D721Med (cell line): ENCODE measurements at regions not wholly inside any gene's neighbourhood (a gene's known extent, or its start where the extent isn't known, plus 50 kb on each side); places are given as distances from the start of the nearest gene placed in this dataset.

Source experiments
- DNase-seq: peaks from one replicate; pipeline ENCODE4 v3.0.0; 2011; ENCODE audit warnings: low spot score; ENCODE audit not compliant: insufficient read length
- FAIRE-seq: peaks from 2 replicates; lab custom pipeline; 2011; peaks lifted over from hg19 to GRCh38; lab: Jason Lieb, UNC
- TF ChIP-seq, protein P1 (sequence below): IDR thresholded peaks from 2 replicates; pipeline ENCODE4 v1.5.1; 2012; ENCODE audit warnings: mild to moderate bottlenecking, control low read depth; ENCODE audit not compliant: insufficient read depth; ENCODE audit errors: missing control alignments

DNA sequence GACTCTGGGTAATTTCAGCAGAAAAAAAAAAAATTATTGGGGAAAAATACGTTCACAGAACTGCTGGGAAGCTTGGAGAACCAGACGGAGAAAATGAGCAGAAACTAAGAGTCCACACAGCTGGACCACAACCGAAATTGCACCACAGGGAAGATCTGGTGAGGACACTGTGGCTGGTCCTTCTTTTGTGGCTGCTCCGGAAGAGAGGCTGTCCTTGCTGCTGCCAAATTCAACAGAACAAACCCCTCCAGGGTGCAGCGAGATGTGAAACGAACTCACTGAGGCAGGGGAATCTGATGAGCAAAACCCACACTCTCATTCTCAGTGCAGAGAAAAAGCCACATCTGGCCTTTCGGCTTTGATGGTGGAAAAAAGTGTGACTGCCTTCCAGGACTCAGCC is 200.0 kb downstream of the ACTL7B start:
- TF ChIP-seq, protein P1, sequence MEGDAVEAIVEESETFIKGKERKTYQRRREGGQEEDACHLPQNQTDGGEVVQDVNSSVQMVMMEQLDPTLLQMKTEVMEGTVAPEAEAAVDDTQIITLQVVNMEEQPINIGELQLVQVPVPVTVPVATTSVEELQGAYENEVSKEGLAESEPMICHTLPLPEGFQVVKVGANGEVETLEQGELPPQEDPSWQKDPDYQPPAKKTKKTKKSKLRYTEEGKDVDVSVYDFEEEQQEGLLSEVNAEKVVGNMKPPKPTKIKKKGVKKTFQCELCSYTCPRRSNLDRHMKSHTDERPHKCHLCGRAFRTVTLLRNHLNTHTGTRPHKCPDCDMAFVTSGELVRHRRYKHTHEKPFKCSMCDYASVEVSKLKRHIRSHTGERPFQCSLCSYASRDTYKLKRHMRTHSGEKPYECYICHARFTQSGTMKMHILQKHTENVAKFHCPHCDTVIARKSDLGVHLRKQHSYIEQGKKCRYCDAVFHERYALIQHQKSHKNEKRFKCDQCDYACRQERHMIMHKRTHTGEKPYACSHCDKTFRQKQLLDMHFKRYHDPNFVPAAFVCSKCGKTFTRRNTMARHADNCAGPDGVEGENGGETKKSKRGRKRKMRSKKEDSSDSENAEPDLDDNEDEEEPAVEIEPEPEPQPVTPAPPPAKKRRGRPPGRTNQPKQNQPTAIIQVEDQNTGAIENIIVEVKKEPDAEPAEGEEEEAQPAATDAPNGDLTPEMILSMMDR, result no peak
- FAIRE-seq (no peak), DNase-seq (no peak)

DNA sequence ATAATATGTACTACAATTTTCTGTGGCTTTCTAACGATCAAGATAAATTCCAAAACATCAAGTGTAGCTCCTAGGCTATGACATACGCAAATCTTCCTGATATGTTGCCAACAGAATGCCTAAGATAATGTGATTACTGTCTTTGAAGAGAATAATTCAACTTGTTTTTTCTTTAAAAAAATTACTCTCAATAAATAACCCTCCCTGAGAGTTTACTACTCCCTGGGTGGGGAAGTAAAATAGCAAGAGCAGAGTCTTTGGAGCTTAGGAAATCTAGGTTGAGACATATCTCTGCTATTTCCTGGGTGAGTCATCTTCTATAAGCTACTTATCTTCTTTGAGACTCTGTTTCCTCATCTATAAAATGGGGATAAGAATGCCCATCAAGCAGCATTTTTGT is 201.2 kb downstream of the ACTL7B start:
- TF ChIP-seq, protein P1, result no peak
- DNase-seq (no peak), FAIRE-seq (no peak)

DNA sequence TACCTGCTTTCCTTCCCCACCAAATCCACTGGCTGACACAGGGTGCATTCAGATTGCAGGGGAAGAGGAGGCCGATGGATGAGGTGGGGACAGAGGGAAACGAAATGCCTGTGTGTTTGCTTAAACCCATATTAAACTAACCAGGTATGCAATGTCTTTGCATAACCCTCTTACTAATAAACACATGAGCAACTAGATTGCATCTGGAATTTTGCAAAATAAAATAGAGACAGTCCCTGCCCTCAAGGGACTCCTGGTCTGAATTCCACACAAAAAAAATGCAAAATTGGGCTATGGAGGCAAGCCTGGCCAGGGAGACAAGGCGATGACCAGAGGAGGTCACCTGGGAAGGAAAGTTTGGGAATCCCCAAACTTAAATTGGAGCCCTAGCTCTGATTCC is 202.9 kb downstream of the ACTL7B start:
- DNase-seq (no peak), FAIRE-seq (no peak)
- TF ChIP-seq, protein P1, result no peak

DNA sequence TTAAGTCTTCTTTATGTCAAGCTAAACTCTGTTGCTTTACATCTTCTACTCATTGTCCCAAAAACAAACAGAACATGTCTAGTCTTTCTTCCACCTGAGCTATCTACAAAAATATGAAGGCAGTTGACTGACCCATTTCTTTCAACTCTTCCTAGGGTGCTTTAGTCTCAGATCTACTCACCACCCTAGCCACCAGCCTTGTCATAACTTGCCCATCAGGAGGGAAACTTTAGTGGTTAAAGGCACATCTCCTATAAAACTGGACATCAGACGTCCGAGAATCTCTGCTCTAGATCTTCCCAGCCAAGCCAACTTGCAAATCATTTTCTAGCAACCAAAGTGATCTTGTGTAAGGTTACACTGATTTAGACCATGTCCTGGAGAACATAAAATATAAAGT is 205.0 kb downstream of the ACTL7B start:
- TF ChIP-seq, protein P1, result no peak
- FAIRE-seq (no peak), DNase-seq (no peak)

DNA sequence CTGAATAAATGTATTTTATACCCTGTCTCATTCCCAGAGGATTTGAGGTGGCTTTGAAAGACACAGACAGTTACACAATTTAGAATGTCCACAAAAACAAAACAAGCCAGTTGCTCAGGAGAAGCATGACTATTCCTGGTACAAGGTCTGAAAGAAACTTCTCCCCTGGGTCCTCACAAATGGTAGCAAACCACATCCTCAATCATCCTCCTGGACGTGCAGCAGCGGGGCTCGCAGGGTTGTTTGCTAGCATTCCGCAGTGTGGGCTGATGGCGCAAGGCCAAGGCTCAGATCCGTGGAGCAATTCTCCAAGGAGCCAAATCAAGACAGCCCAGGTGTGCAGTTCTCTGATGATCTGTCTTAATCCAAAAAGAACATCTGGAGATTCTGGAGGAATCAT is 210.3 kb downstream of the ACTL7B start:
- DNase-seq (no peak), FAIRE-seq (no peak)

DNA sequence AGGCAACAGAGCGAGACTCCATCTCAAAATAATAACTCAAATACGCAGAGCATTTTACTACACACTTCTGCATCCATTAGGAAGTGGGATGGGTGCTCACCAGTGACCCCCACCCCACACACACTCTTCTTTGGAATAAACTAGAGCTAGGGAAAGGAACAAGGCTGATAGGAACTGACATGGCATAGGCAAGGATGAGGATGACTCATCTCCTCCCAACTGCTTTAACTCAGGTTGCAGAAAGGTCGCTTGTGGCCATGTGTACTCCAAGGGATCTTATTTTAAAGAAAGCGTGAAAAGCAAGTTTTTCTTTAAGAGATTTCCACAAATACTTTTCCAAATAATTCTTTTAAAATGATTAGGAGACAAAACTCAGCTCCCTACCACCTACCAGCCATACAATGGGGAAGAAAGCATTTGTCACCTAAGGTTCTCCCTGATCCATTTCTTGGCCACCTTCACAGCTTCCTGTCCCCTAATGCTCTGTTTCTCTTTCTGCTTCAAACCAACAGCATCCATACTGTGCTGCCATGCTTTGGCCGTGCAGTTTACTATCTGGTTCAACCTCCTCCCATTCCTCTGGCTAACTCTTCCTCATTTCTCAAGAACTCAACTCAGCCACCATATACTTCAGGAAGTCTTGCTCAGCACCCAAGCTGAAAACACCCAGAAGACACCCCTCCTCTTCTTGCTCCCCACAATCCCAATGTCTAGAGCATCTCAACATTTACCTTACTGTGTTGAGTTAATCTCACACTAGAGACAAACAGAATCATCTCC is 211.9 kb downstream of the ACTL7B start:
- TF ChIP-seq, protein P1, result no peak
- FAIRE-seq (no peak), DNase-seq (no peak)

More for the DNA sequence above, 210.3 kb downstream of the ACTL7B start:
- TF ChIP-seq, protein P1, result no peak

DNA sequence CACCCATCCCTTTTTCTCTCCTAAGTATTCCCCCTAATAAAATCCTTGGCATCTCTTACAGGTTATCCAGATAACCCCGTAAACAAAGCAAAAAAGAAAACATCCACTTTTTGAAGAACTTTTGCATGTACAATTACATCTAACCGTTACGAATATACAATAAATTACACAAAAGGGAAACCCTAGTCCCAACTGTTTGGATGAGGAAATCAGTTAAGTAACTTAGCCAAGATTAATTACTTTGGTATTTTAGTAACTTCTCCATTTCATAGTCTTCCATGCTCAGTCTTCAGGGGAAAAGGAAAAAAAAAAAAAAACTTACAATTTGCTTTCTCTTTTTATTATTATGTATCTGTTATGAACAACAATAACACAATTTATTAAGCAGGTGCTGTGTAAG is 212.9 kb downstream of the ACTL7B start:
- FAIRE-seq, result no peak

More for the DNA sequence above, 212.9 kb downstream of the ACTL7B start:
- TF ChIP-seq, protein P1, result no peak
- no peak for DNase-seq
